HEK293 (cell line): ENCODE measurements at regions not wholly inside any gene's neighbourhood (a gene's known extent, or its start where the extent isn't known, plus 50 kb on each side); places are given as distances from the start of the nearest gene placed in this dataset.

Experiments
- CTCF ChIA-PET: fragments of 350-600 bp; formaldehyde crosslinking; extraction: SDS; loops from one replicate; lab custom pipeline; 2021; ENCODE audit warnings: antibody characterized with exemption; lab: Yijun Ruan, JAX
- POLR2A ChIA-PET: fragments of 300-600 bp; formaldehyde crosslinking; extraction: SDS; loops from one replicate; lab custom pipeline; 2020; ENCODE audit warnings: antibody characterized with exemption, inconsistent platforms; lab: Yijun Ruan, JAX
- H3K27ac ChIP-seq: fragments of 200-500 bp; sonication (Bioruptor generic); 2 replicates; pipeline ENCODE4 v1.5.1; 2014; ENCODE audit warnings: low read depth, low read length, control low read depth, inconsistent platforms; ENCODE audit errors: extremely low read depth
- H3K36me3 ChIP-seq, 2 experiments: fragments of 200-500 bp in 1 of 2; sonication (Bioruptor generic) in 1 of 2; 1 replicate in 1 of 2; 2 replicates in 1 of 2; pipeline ENCODE4 v1.5.1; 2014 to 2017; ENCODE audit warnings: inconsistent platforms in 2 of 2, low read length in 2 of 2; ENCODE audit not compliant: control insufficient read depth in 2 of 2, insufficient read depth in 1 of 2
- H3K4me1 ChIP-seq: fragments of 200-500 bp; sonication (Bioruptor generic); 2 replicates; pipeline ENCODE4 v1.5.1; 2014; ENCODE audit warnings: mild to moderate bottlenecking, low read length, inconsistent platforms; ENCODE audit not compliant: control insufficient read depth, insufficient read depth
- H3K4me3 ChIP-seq: 2 replicates; pipeline ENCODE4 v1.5.1; 2011; ENCODE audit warnings: low read depth, mild to moderate bottlenecking, control low read depth, low read length, moderate library complexity
- H3K9me3 ChIP-seq: fragments of 200-500 bp; sonication (Bioruptor generic); 2 replicates; pipeline ENCODE4 v1.5.1; 2014; ENCODE audit warnings: low read depth, low read length, inconsistent platforms; ENCODE audit not compliant: control insufficient read depth, insufficient read depth
- OSR2 ChIP-seq: fragments of 450-650 bp; formaldehyde crosslinking; IDR thresholded peaks from 2 replicates; pipeline ENCODE4 v1.5.1; 2016; ENCODE audit warnings: missing biosample characterization, missing genetic modification characterization
- RBAK ChIP-seq: fragments of 450-650 bp; formaldehyde crosslinking; IDR thresholded peaks from 2 replicates; pipeline ENCODE4 v1.5.1; 2016; ENCODE audit warnings: missing biosample characterization, missing genetic modification characterization
- SCRT1 ChIP-seq: fragments of 450-650 bp; formaldehyde crosslinking; IDR thresholded peaks from 2 replicates; pipeline ENCODE4 v1.5.1; 2016; ENCODE audit warnings: missing biosample characterization, missing genetic modification characterization, borderline replicate concordance
- WT1 ChIP-seq: fragments of 450-650 bp; formaldehyde crosslinking; IDR thresholded peaks from 2 replicates; pipeline ENCODE4 v1.5.1; 2016; ENCODE audit warnings: missing biosample characterization, missing genetic modification characterization
- ZBTB26 ChIP-seq: fragments of 450-650 bp; formaldehyde crosslinking; optimal IDR thresholded peaks from 2 replicates; pipeline ENCODE3; 2016; ENCODE audit warnings: missing biosample characterization, mild to moderate bottlenecking, missing genetic modification characterization
- ZBTB7A ChIP-seq: fragments of 450-650 bp; formaldehyde crosslinking; IDR thresholded peaks from 2 replicates; pipeline ENCODE4 v1.5.1; 2016; ENCODE audit warnings: low read depth, missing biosample characterization, missing genetic modification characterization
- ZFHX2 ChIP-seq: fragments of 450-650 bp; formaldehyde crosslinking; conservative IDR thresholded peaks from 2 replicates; pipeline ENCODE4 v1.5.1; 2016; ENCODE audit warnings: missing biosample characterization, missing genetic modification characterization
- ZNF114 ChIP-seq: fragments of 450-650 bp; formaldehyde crosslinking; IDR thresholded peaks from 2 replicates; pipeline ENCODE4 v1.5.0; 2017; ENCODE audit warnings: missing biosample characterization, missing genetic modification characterization
- ZNF214 ChIP-seq: fragments of 450-650 bp; formaldehyde crosslinking; IDR thresholded peaks from 2 replicates; pipeline ENCODE4 v1.5.1; 2017; ENCODE audit warnings: missing biosample characterization, mild to moderate bottlenecking, missing genetic modification characterization, borderline replicate concordance
- ZNF239 ChIP-seq: fragments of 450-650 bp; formaldehyde crosslinking; IDR thresholded peaks from 2 replicates; pipeline ENCODE4 v1.5.1; 2016; ENCODE audit warnings: missing biosample characterization, missing genetic modification characterization
- ZNF426 ChIP-seq: fragments of 450-650 bp; formaldehyde crosslinking; IDR thresholded peaks from 2 replicates; pipeline ENCODE4 v1.5.1; 2017; ENCODE audit warnings: missing biosample characterization, missing genetic modification characterization, mild to moderate bottlenecking, inconsistent platforms, moderate library complexity
- ZNF488 ChIP-seq: fragments of 450-650 bp; formaldehyde crosslinking; IDR thresholded peaks from 2 replicates; pipeline ENCODE4 v1.5.1; 2016; ENCODE audit warnings: missing biosample characterization, missing genetic modification characterization
- ZNF521 ChIP-seq: fragments of 450-650 bp; formaldehyde crosslinking; IDR thresholded peaks from 2 replicates; pipeline ENCODE4 v1.5.1; 2017; ENCODE audit warnings: missing biosample characterization, mild to moderate bottlenecking, missing genetic modification characterization
- ZNF639 ChIP-seq: fragments of 450-650 bp; formaldehyde crosslinking; IDR thresholded peaks from 2 replicates; pipeline ENCODE4 v1.5.1; 2016; ENCODE audit warnings: missing biosample characterization, missing genetic modification characterization
- ZNF747 ChIP-seq: fragments of 450-650 bp; formaldehyde crosslinking; IDR thresholded peaks from 2 replicates; pipeline ENCODE4 v1.5.1; 2016; ENCODE audit warnings: missing biosample characterization, missing genetic modification characterization
- ZSCAN23 ChIP-seq: fragments of 450-650 bp; formaldehyde crosslinking; IDR thresholded peaks from 2 replicates; pipeline ENCODE4 v1.5.1; 2016; ENCODE audit warnings: missing biosample characterization, missing genetic modification characterization
- TF ChIP-seq, protein P1 (sequence below): fragments of 450-650 bp; formaldehyde crosslinking; IDR thresholded peaks from 2 replicates; pipeline ENCODE4 v1.5.1; 2016; ENCODE audit warnings: missing biosample characterization, missing genetic modification characterization
- TF ChIP-seq, protein P2 (sequence below): fragments of 450-650 bp; IDR thresholded peaks from 2 replicates; pipeline ENCODE4 v1.5.1; 2018; ENCODE audit warnings: missing biosample characterization, missing genetic modification characterization
- TF ChIP-seq, protein P3 (sequence below): fragments of 450-650 bp; formaldehyde crosslinking; IDR thresholded peaks from 2 replicates; pipeline ENCODE4 v1.5.1; 2016; ENCODE audit warnings: missing biosample characterization, missing genetic modification characterization

GRCh38 chr11:96943970-96944369 is 554.2 kb downstream of the JRKL start:
- H3K4me1 ChIP-seq = no peaks in the 10 kb centered on the region
- ChIA-PET CTCF (no interaction called here), POLR2A (no interaction called here)
- H3K9me3 ChIP-seq = no peaks in the 10 kb centered on the region
- H3K36me3 ChIP-seq = no peaks in the 10 kb centered on the region
- H3K4me3 ChIP-seq = no peak overlapping the region
- TF ChIP-seq, protein P1, sequence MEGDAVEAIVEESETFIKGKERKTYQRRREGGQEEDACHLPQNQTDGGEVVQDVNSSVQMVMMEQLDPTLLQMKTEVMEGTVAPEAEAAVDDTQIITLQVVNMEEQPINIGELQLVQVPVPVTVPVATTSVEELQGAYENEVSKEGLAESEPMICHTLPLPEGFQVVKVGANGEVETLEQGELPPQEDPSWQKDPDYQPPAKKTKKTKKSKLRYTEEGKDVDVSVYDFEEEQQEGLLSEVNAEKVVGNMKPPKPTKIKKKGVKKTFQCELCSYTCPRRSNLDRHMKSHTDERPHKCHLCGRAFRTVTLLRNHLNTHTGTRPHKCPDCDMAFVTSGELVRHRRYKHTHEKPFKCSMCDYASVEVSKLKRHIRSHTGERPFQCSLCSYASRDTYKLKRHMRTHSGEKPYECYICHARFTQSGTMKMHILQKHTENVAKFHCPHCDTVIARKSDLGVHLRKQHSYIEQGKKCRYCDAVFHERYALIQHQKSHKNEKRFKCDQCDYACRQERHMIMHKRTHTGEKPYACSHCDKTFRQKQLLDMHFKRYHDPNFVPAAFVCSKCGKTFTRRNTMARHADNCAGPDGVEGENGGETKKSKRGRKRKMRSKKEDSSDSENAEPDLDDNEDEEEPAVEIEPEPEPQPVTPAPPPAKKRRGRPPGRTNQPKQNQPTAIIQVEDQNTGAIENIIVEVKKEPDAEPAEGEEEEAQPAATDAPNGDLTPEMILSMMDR = no peak
- TF ChIP-seq ZNF639 (no peak), ZBTB26 (tag by site-specific recombination) (no peak), ZNF214 (no peak), ZFHX2 (no peak), RBAK (no peak), ZNF426 (tag by site-specific recombination) (no peak), ZNF521 (tag by site-specific recombination) (no peak), ZNF488 (no peak), SCRT1 (tag by site-specific recombination) (no peak), ZNF747 (tag by site-specific recombination) (no peak), ZNF239 (tag by site-specific recombination) (no peak), ZBTB7A (tag by site-specific recombination) (no peak), ZSCAN23 (tag by site-specific recombination) (no peak), WT1 (tag by site-specific recombination) (no peak), OSR2 (tag by site-specific recombination) (no peak), ZNF114 (tag by site-specific recombination) (no peak)
- TF ChIP-seq, protein P2, sequence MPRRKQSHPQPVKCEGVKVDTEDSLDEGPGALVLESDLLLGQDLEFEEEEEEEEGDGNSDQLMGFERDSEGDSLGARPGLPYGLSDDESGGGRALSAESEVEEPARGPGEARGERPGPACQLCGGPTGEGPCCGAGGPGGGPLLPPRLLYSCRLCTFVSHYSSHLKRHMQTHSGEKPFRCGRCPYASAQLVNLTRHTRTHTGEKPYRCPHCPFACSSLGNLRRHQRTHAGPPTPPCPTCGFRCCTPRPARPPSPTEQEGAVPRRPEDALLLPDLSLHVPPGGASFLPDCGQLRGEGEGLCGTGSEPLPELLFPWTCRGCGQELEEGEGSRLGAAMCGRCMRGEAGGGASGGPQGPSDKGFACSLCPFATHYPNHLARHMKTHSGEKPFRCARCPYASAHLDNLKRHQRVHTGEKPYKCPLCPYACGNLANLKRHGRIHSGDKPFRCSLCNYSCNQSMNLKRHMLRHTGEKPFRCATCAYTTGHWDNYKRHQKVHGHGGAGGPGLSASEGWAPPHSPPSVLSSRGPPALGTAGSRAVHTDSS = no peak
- TF ChIP-seq, protein P3, sequence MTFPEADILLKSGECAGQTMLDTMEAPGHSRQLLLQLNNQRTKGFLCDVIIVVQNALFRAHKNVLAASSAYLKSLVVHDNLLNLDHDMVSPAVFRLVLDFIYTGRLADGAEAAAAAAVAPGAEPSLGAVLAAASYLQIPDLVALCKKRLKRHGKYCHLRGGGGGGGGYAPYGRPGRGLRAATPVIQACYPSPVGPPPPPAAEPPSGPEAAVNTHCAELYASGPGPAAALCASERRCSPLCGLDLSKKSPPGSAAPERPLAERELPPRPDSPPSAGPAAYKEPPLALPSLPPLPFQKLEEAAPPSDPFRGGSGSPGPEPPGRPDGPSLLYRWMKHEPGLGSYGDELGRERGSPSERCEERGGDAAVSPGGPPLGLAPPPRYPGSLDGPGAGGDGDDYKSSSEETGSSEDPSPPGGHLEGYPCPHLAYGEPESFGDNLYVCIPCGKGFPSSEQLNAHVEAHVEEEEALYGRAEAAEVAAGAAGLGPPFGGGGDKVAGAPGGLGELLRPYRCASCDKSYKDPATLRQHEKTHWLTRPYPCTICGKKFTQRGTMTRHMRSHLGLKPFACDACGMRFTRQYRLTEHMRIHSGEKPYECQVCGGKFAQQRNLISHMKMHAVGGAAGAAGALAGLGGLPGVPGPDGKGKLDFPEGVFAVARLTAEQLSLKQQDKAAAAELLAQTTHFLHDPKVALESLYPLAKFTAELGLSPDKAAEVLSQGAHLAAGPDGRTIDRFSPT (tag by site-specific recombination) = no peak
- no peak overlapping the region for H3K27ac ChIP-seq
